ENCODE measurements at regions not wholly inside any gene's neighbourhood (a gene's known extent, or its start where the extent isn't known, plus 50 kb on each side); places are given as distances from the start of the nearest gene placed in this dataset.

- Mint-ChIP-seq H3K4me1 (no peaks in the 10 kb centered on the region), H3K4me3 (no peak overlapping the region), H3K27ac (no peak overlapping the region), H3K27me3 (ENCODE audit: low read depth) (no peaks in the 10 kb centered on the region; the same call in 1 of the 2 replicates), H3K9me3 (no peaks in the 10 kb centered on the region), H3K36me3 (no peaks in the 10 kb centered on the region)
- no peak for DNase-seq (ENCODE audit: low spot score)
- CTCF ChIA-PET: interaction anchor here (1.1 kb wide), 2 partner anchors 29 to 135 kb away, joined by 4 read pairs; no protein-coding TSS in a partner anchor
- TF ChIP-seq PRRX2 (CRISPR knock-in tag; IDR thresholded peaks at IDR 0.05) (no peak), NFE2L1 (CRISPR knock-in tag; IDR thresholded peaks at IDR 0.05) (no peak)
- ATAC-seq: no peak; the same call in 1 of the 2 replicates
- POLR2A ChIA-PET: no interaction called here
These were observed 82.8 kb downstream of the MAFB start for GRCh38 chr20:40606237-40606636.

- ATAC-seq (no peak), DNase-seq (ENCODE audit: low spot score) (no peak)
- Mint-ChIP-seq H3K4me1 (no peaks in the 10 kb centered on the region), H3K27ac (no peak overlapping the region), H3K27me3 (ENCODE audit: low read depth) (no peaks in the 10 kb centered on the region; the same call in 1 of the 2 replicates), H3K4me3 (no peak overlapping the region), H3K9me3 (peaks cover 10% of the 10 kb centered on the region), H3K36me3 (peaks cover 5% of the 10 kb centered on the region)
- TF ChIP-seq NR2C2 (CRISPR knock-in tag; IDR thresholded peaks at IDR 0.05): no peak
- no peak for TF ChIP-seq ZNF532 (CRISPR knock-in tag; IDR thresholded peaks at IDR 0.05; ENCODE audit: borderline replicate concordance)
- TF ChIP-seq NR3C1 (CRISPR knock-in tag; conservative IDR thresholded peaks at IDR 0.05; ENCODE audit: low read depth): no peak
- TF ChIP-seq PRDM15 (CRISPR knock-in tag; IDR thresholded peaks at IDR 0.05): no peak
- TF ChIP-seq MAX (CRISPR knock-in tag; IDR thresholded peaks at IDR 0.05): no peak
- no peak for TF ChIP-seq CTCF (IDR thresholded peaks at IDR 0.05)
- TF ChIP-seq ZNF423 (CRISPR knock-in tag; IDR thresholded peaks at IDR 0.05): no peak
- no peak for TF ChIP-seq SMAD4 (CRISPR knock-in tag; IDR thresholded peaks at IDR 0.05)
- no peak for TF ChIP-seq ERG (CRISPR knock-in tag; IDR thresholded peaks at IDR 0.05)
- TF ChIP-seq FOXP1 (CRISPR knock-in tag; IDR thresholded peaks at IDR 0.05; ENCODE audit: borderline replicate concordance): no peak
- no peak for TF ChIP-seq ZNF317 (CRISPR knock-in tag; IDR thresholded peaks at IDR 0.05; ENCODE audit: borderline replicate concordance, low read depth)
- ChIA-PET POLR2A (no interaction called here), CTCF (interaction anchor here (1.2 kb wide), 1 partner anchor 84 kb away, joined by 3 read pairs; the partner anchor contains the start of gene MAFB)
These were observed 84.6 kb downstream of the MAFB start for GRCh38 chr20:40604416-40604815.

Measured in WTC11 (cell line).